WERI-Rb-1 (cell line): ENCODE measurements at regions not wholly inside any gene's neighbourhood (a gene's known extent, or its start where the extent isn't known, plus 50 kb on each side); places are given as distances from the start of the nearest gene placed in this dataset.

Experiments
- DNase-seq: peaks from one replicate; pipeline ENCODE4 v3.0.0-alpha.2; 2020
- H3K27ac ChIP-seq: fragments of 250-450 bp; sonication (Bioruptor Pico); 2 replicates; pipeline ENCODE4 v1.5.1; 2020; ENCODE audit warnings: mild to moderate bottlenecking, moderate library complexity
- H3K27me3 ChIP-seq: fragments of 250-450 bp; sonication (Bioruptor Pico); 2 replicates; pipeline ENCODE4 v1.5.1; 2021; ENCODE audit warnings: mild to moderate bottlenecking, low read depth, moderate library complexity; ENCODE audit not compliant: insufficient read depth, severe bottlenecking
- H3K36me3 ChIP-seq: fragments of 250-450 bp; sonication (Bioruptor Pico); 2 replicates; pipeline ENCODE4 v1.5.1; 2020; ENCODE audit warnings: mild to moderate bottlenecking, moderate library complexity
- H3K4me3 ChIP-seq: 2 replicates; pipeline ENCODE4 v1.5.1; 2011; ENCODE audit warnings: low read depth, mild to moderate bottlenecking, control low read depth, low read length
- H3K9me3 ChIP-seq: fragments of 250-450 bp; sonication (Bioruptor Pico); 2 replicates; pipeline ENCODE4 v1.5.1; 2021; ENCODE audit warnings: mild to moderate bottlenecking, moderate library complexity; ENCODE audit not compliant: severe bottlenecking
- TF ChIP-seq, protein P1 (sequence below): IDR thresholded peaks from 2 replicates; pipeline ENCODE4 v1.5.1; 2011; ENCODE audit warnings: low read depth, mild to moderate bottlenecking, control low read depth, inconsistent platforms, low read length

DNA sequence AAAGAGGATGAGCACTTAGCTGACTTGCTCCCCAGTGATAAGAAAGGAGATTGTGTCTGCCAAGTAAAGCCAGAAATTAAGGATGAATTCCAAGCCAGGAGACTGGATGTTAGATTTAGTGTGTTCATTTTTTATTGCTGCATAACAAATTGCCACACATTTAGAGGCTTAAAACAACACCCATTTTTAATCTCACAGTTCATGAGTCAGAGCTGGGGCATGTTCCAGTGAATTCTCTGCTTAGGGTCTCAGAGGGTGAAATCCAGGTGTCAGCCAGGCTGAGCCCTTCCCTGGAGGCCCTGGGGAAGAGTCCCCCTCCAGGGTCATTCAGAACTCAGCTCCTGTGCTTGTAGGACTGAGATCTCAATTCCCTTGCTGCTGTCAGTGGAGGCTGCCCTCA, 352.8 kb downstream of the BUD13 start:
- no peaks in the 10 kb centered on the region for H3K27me3 ChIP-seq
- H3K27ac ChIP-seq, result no peak overlapping the region
- no peak overlapping the region for H3K4me3 ChIP-seq
- H3K36me3 ChIP-seq, result no peaks in the 10 kb centered on the region
- TF ChIP-seq, protein P1, sequence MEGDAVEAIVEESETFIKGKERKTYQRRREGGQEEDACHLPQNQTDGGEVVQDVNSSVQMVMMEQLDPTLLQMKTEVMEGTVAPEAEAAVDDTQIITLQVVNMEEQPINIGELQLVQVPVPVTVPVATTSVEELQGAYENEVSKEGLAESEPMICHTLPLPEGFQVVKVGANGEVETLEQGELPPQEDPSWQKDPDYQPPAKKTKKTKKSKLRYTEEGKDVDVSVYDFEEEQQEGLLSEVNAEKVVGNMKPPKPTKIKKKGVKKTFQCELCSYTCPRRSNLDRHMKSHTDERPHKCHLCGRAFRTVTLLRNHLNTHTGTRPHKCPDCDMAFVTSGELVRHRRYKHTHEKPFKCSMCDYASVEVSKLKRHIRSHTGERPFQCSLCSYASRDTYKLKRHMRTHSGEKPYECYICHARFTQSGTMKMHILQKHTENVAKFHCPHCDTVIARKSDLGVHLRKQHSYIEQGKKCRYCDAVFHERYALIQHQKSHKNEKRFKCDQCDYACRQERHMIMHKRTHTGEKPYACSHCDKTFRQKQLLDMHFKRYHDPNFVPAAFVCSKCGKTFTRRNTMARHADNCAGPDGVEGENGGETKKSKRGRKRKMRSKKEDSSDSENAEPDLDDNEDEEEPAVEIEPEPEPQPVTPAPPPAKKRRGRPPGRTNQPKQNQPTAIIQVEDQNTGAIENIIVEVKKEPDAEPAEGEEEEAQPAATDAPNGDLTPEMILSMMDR, result no peak
- H3K9me3 ChIP-seq, result peaks cover 3% of the 10 kb centered on the region
- no peak for DNase-seq

DNA sequence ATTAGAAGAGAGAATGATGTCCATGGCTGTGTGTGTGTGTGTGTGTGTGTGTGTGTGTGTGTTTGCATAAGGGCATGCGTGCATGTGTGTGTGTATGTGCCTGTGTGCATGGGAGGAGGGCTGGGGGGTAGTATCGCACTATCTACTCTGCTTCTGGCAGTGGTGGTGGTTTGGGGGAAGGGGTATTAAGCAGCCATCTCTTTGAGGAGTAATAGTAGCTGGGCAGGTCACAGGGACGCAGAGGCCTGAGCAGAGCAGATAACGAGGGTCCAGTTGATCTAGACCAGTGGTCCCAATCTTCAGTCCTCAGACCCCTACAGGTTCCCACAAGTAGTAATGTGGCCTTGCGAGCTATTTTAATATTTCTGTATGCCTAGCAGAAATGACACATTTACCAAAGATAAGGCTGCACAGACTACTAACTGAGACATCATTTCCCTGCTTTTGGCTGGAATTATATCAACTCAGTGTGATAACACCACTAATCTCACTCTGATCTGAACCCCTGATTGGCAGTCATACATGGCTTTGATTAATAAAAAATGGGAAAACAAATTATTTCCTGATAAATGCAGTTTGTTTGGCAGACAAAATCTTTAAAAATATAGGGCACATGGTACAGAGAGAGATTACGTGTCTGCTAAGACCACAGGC, 354.3 kb downstream of the BUD13 start:
- Histone ChIP-seq H3K27me3 (no peaks in the 10 kb centered on the region), H3K9me3 (peaks cover 3% of the 10 kb centered on the region), H3K4me3 (no peak overlapping the region), H3K36me3 (no peaks in the 10 kb centered on the region), H3K27ac (no peak overlapping the region)
- TF ChIP-seq, protein P1, result no peak
- DNase-seq, result no peak

DNA sequence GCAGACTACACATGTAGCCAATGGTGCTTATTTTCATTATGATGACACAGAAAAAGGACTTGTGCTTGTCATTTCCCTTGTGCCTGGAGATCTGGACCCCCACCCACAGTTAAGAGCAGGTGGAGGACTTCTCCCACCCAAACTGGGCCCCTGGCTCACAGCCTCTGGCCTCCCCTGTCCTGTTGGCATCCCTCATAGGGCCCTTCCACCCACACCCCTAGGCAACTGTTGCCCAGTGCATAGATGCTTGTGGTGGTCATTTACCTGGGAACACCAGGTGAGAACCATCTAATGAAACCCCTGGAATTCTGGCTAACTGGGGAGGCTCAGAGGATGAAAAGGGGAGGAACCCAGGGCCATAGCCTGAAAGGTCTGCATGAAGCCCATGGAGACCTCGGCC, 355.9 kb downstream of the BUD13 start:
- Histone ChIP-seq H3K27ac (no peak overlapping the region), H3K9me3 (peaks cover 3% of the 10 kb centered on the region), H3K4me3 (no peak overlapping the region), H3K27me3 (no peaks in the 10 kb centered on the region), H3K36me3 (no peaks in the 10 kb centered on the region)
- DNase-seq, result no peak
- TF ChIP-seq, protein P1, result no peak

GRCh38 chr11:116415095-116415494, 357.7 kb downstream of the BUD13 start:
- TF ChIP-seq, protein P1, result no peak
- DNase-seq, result no peak
- no peaks in the 10 kb centered on the region for H3K27me3 ChIP-seq
- no peak overlapping the region for H3K27ac ChIP-seq
- peaks cover 3% of the 10 kb centered on the region for H3K9me3 ChIP-seq
- H3K4me3 ChIP-seq, result no peak overlapping the region
- no peaks in the 10 kb centered on the region for H3K36me3 ChIP-seq

DNA sequence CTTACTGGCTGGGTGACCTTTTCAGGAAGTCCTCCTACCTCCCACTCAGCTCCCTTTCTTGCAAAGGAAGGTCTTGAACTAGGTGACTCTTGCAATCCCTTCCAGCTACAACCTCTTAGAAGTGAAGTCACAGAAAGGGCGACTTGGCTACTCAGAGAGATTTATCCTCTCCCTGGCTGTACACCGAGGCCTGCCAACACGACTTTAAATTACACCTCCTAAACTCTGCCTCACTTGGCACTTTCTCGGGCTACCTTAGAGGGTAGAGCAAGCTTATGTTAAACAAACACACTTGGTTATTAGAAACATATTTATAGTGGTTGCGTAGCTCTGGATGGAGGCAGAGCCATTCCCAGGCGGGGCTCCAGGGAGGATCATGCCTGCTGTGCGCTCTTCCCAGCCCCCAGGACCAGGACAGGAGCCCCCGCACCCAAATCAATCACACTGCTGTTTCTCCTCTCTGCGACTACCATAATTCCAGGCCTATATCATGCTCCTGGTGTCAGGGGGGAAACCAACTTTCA, 358.4 kb downstream of the BUD13 start:
- Histone ChIP-seq H3K27ac (no peak overlapping the region), H3K4me3 (no peak overlapping the region), H3K27me3 (no peaks in the 10 kb centered on the region), H3K36me3 (no peaks in the 10 kb centered on the region), H3K9me3 (peaks cover 3% of the 10 kb centered on the region)
- TF ChIP-seq, protein P1, result no peak
- DNase-seq, result no peak
